HG03354 (cell line): ENCODE measurements at regions not wholly inside any gene's neighbourhood (a gene's known extent, or its start where the extent isn't known, plus 50 kb on each side); places are given as distances from the start of the nearest gene placed in this dataset.

ENCODE experiments used
- ATAC-seq: cut with Tn5 transposase; IDR thresholded peaks from one replicate; pipeline ENCODE4 v1.9.1; 2021; ENCODE audit warnings: mild to moderate bottlenecking; ENCODE audit not compliant: unreplicated experiment, poor library complexity, severe bottlenecking

- ATAC-seq = no peak
Measured at GRCh38 chr4:175871774-175872405, 59.8 kb upstream of the GPM6A start.

- ATAC-seq = no peak
Measured at GRCh38 chr4:175873707-175874106, 61.6 kb upstream of the GPM6A start.

GRCh38 chr4:175874306-175874705 lies 62.2 kb upstream of the GPM6A start:
- no peak for ATAC-seq

GRCh38 chr4:175875993-175876771 lies 64.1 kb upstream of the GPM6A start:
- ATAC-seq = no peak

- no peak for ATAC-seq
Measured at GRCh38 chr4:175882891-175883290, 70.8 kb upstream of the GPM6A start.

GRCh38 chr4:175884048-175884447 lies 72.0 kb upstream of the GPM6A start:
- no peak for ATAC-seq

GRCh38 chr4:175891231-175891630 lies 79.2 kb upstream of the GPM6A start:
- no peak for ATAC-seq

- ATAC-seq = peak; percentile 60
Measured at GRCh38 chr4:175891851-175892250, 79.8 kb upstream of the GPM6A start.

GRCh38 chr4:175905925-175906324 lies 93.9 kb upstream of the GPM6A start:
- no peak for ATAC-seq

GRCh38 chr4:175906384-175906783 lies 94.3 kb upstream of the GPM6A start:
- no peak for ATAC-seq

- ATAC-seq = no peak
Measured at GRCh38 chr4:175910700-175911099, 98.6 kb upstream of the GPM6A start.

GRCh38 chr4:175916626-175917351 lies 104.7 kb upstream of the GPM6A start:
- no peak for ATAC-seq

GRCh38 chr4:175927121-175927520 lies 115.1 kb upstream of the GPM6A start:
- ATAC-seq = no peak

GRCh38 chr4:175929441-175929840 lies 117.4 kb upstream of the GPM6A start:
- no peak for ATAC-seq

- ATAC-seq = no peak
Measured at GRCh38 chr4:175929932-175930331, 117.9 kb upstream of the GPM6A start.

- ATAC-seq = no peak
Measured at GRCh38 chr4:175930471-175930870, 118.4 kb upstream of the GPM6A start.

GRCh38 chr4:175932116-175932515 lies 120.1 kb upstream of the GPM6A start:
- ATAC-seq = no peak

GRCh38 chr4:175934506-175934905 lies 122.4 kb upstream of the GPM6A start:
- ATAC-seq = no peak

GRCh38 chr4:175935016-175935661 lies 123.1 kb upstream of the GPM6A start:
- ATAC-seq = no peak

GRCh38 chr4:175944126-175944910 lies 121.3 kb upstream of the WDR17 start:
- ATAC-seq = no peak
